ENCODE measurements at regions not wholly inside any gene's neighbourhood (a gene's known extent, or its start where the extent isn't known, plus 50 kb on each side); places are given as distances from the start of the nearest gene placed in this dataset.

- DNase-seq = no peak
Observed at GRCh38 chr2:215769246-215769645, 244.1 kb downstream of the MREG start.

- no peak for DNase-seq
Observed at GRCh38 chr2:215767625-215768024, 245.7 kb downstream of the MREG start.

- DNase-seq = no peak
Observed at GRCh38 chr2:215765729-215766360, 247.5 kb downstream of the MREG start.

GRCh38 chr2:215764441-215765048 is 248.8 kb downstream of the MREG start:
- no peak for DNase-seq

- DNase-seq = no peak
Observed at GRCh38 chr2:215760557-215760956, 252.8 kb downstream of the MREG start.

GRCh38 chr2:215760091-215760490 is 253.3 kb downstream of the MREG start:
- DNase-seq = no peak

- DNase-seq = no peak
Observed at GRCh38 chr2:215758691-215759090, 254.7 kb downstream of the MREG start.

- no peak for DNase-seq
Observed at GRCh38 chr2:215756346-215756730, 257.0 kb downstream of the MREG start.

- DNase-seq = no peak
Observed at GRCh38 chr2:215755641-215756345, 257.6 kb downstream of the MREG start.

GRCh38 chr2:215754546-215754945 is 258.8 kb downstream of the MREG start:
- DNase-seq = no peak

- DNase-seq = no peak
Observed at GRCh38 chr2:215753808-215754207, 259.5 kb downstream of the MREG start.

GRCh38 chr2:215752991-215753390 is 260.4 kb downstream of the MREG start:
- no peak for DNase-seq

GRCh38 chr2:215752436-215752835 is 260.9 kb downstream of the MREG start:
- no peak for DNase-seq

GRCh38 chr2:215751911-215752272 is 261.5 kb downstream of the MREG start:
- no peak for DNase-seq

GRCh38 chr2:215751200-215751910 is 262.0 kb downstream of the MREG start:
- DNase-seq = no peak

GRCh38 chr2:215750763-215751162 is 262.6 kb downstream of the MREG start:
- no peak for DNase-seq

- no peak for DNase-seq
Observed at GRCh38 chr2:215749092-215749957, 264.0 kb downstream of the MREG start.

- DNase-seq = no peak
Observed at GRCh38 chr2:215748446-215748845, 264.9 kb downstream of the MREG start.

- no peak for DNase-seq
Observed at GRCh38 chr2:215746887-215747615, 266.3 kb downstream of the MREG start.

GRCh38 chr2:215746226-215746886 is 267.0 kb downstream of the MREG start:
- DNase-seq = no peak

GRCh38 chr2:215745331-215745730 is 268.0 kb downstream of the MREG start:
- no peak for DNase-seq

All from occipital lobe (tissue), 1 donor.